Fibroblast of villous mesenchyme (primary cell): ENCODE measurements at regions not wholly inside any gene's neighbourhood (a gene's known extent, or its start where the extent isn't known, plus 50 kb on each side); places are given as distances from the start of the nearest gene placed in this dataset.

Source experiments
- DNase-seq: peaks from one replicate; pipeline ENCODE4 v3.0.0-alpha.2; 2010; ENCODE audit warnings: low read depth
- H3K4me3 ChIP-seq: 2 replicates; pipeline ENCODE4 v1.5.1; 2011; ENCODE audit warnings: low read depth, mild to moderate bottlenecking, low read length
- CTCF ChIP-seq: IDR thresholded peaks from 2 replicates; pipeline ENCODE4 v1.5.1; 2012; ENCODE audit warnings: low read depth, mild to moderate bottlenecking, low read length; ENCODE audit not compliant: insufficient read depth

DNA sequence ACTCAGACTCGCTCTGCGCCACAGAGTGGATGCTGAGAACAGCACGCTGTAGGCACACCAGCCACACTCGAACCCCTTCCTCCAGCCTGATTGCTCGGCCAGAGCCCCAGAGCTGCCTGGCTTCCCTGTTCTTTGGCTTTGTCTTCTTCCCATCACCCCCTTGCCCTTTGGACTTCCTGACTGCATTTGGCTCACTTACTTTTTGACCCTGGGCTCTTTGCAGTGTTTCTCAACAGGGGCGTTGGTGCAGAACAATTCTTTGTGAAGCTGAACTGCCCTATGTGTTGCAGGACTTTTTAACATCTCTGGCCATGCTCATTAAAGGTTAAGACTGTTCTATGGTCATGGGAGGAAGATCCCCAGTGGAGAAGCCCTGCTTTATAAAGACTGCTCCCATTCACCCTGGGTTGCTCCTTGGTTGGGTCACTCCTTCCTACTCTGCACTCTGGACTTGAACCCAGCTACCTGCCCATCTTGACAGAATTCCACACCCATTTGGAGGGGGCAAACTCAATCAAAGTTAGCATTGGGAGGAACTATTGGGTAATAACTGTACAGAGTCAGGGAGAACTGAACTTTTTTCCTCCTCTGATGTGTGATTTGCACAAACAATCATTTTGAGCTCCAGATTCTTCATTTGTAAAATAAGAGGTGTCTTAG is 127.7 kb upstream of the PLEKHG7 start:
- TF ChIP-seq CTCF = no peak
- no peak for DNase-seq
- no peak overlapping the region for H3K4me3 ChIP-seq

- H3K4me3 ChIP-seq = no peak overlapping the region
- DNase-seq = peak; percentile 23
- TF ChIP-seq CTCF = peak; percentile 44
These were observed 128.6 kb upstream of the PLEKHG7 start for GRCh38 chr12:92574051-92574783.

DNA sequence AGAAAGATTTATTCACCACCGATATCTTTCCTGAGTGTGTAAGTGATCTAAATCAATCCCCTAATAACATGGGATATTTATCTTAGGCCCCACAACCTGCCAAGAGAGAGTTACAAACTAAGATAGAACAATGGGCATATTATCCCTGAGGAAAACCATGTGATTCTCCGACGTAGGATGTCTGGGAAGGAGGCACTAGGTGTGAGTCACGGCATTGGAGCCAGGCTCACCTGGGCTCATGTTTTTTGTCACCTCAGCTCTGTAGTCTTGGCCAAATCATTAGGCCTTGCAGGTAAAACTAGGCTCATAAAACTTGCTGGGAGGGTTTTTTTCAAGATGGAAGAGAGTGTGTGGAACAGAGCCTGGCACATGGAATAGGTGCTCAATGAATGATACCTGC is 129.7 kb upstream of the PLEKHG7 start:
- no peak overlapping the region for H3K4me3 ChIP-seq
- DNase-seq = no peak
- TF ChIP-seq CTCF = no peak

DNA sequence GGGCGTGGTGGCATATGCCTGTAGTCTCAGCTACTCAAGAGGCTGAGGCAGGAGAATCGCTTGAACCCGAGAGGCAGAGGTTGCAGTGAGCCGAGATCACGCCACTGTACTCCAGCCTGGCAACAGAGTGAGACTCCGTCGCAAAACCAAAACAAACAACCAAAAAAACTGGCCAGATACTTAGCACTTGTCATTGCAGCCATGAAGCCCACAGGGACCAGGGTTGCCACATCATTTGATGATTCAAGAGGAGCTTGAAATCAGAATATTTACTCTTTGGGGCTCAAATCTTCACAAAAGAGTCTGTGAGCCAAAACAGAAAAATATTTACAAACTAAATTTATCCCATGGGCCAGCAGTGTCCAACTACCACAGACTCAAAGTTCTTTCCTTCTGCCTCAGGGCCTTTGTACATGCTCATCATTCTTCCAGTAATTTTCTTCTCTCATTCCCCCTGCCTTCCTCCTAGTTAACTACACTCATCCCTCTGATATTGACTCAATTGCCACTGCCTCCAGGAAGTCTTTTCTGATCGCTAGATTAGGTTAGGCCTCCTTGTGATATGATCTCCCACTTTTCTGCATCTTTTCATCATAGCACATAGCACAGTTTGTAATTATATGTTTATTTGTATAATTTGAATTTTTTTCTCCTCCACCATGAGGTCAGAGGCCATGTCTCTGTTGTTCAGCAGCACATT is 130.8 kb upstream of the PLEKHG7 start:
- H3K4me3 ChIP-seq = no peak overlapping the region
- TF ChIP-seq CTCF = no peak
- no peak for DNase-seq

DNA sequence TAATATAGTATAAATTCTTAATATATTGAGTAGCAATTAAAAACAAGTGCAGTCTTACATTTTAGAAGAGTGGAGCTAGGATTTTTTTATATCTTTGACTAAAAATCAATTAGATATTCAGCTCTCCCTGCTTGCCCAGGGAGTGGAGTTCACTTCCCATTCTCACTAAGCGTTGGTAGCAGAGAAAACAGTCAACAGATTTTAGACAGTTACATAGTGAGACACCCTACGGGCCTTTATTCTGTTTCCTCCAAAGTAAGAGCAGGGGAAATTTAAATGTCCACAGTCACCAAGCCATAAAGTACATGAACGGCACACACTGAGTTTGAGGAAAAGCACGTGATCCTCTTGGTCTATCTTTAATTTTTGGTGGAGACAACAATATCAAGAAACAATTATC is 131.6 kb upstream of the PLEKHG7 start:
- H3K4me3 ChIP-seq = no peak overlapping the region
- no peak for TF ChIP-seq CTCF
- DNase-seq = no peak

GRCh38 chr12:92570056-92570753 is 132.6 kb upstream of the PLEKHG7 start:
- TF ChIP-seq CTCF = peak; percentile 73
- DNase-seq = peak; percentile 89
- no peak overlapping the region for H3K4me3 ChIP-seq
